ENCODE measurements at regions not wholly inside any gene's neighbourhood (a gene's known extent, or its start where the extent isn't known, plus 50 kb on each side); places are given as distances from the start of the nearest gene placed in this dataset.
"Not testable (repeated sequence)": the region's sequence is repeated elsewhere in the genome, so short reads cannot be mapped to it uniquely, and the experiment has no call there.

DNA sequence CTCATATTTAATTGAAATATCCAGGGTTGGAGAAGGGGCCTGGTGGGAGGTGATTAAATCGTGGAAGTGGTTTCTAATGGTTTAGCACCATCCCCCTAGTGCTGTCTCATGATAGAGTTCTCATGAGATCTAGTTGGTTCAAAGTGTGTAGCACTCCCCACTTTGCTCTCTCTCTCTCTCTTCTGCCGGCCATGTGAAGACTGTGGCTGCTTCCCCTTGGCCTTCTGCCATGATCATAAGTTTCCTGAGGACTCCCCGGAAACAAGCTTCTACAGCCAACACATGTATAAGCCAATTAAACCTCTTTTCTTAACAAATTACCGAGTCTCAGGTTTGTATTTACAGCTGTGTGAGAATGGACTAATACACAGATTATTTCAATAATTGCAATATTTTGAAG is 305.8 kb upstream of the KCND2 start:
- no peaks in the 10 kb centered on the region for H3K9me3 ChIP-seq (ENCODE audit: control insufficient read depth, low read length, poor library complexity, severe bottlenecking)
- no peaks in the 10 kb centered on the region for H3K4me1 Mint-ChIP-seq
- H3K4me3 Mint-ChIP-seq: no peak overlapping the region
- DNase-seq: no peak
- no peak overlapping the region for H3K27ac Mint-ChIP-seq
- H3K36me3 Mint-ChIP-seq (ENCODE audit: low read depth): no peaks in the 10 kb centered on the region
- no peak for ATAC-seq
- H3K27me3 Mint-ChIP-seq: no peaks in the 10 kb centered on the region

GRCh38 chr7:119968411-119968810 is 304.6 kb upstream of the KCND2 start:
- not testable (repeated sequence) for H3K27ac Mint-ChIP-seq; DNase-seq; H3K9me3 ChIP-seq (ENCODE audit: control insufficient read depth, low read length, poor library complexity, severe bottlenecking); ATAC-seq; H3K4me1 Mint-ChIP-seq; H3K36me3 Mint-ChIP-seq (ENCODE audit: low read depth); H3K4me3 Mint-ChIP-seq; H3K27me3 Mint-ChIP-seq

DNA sequence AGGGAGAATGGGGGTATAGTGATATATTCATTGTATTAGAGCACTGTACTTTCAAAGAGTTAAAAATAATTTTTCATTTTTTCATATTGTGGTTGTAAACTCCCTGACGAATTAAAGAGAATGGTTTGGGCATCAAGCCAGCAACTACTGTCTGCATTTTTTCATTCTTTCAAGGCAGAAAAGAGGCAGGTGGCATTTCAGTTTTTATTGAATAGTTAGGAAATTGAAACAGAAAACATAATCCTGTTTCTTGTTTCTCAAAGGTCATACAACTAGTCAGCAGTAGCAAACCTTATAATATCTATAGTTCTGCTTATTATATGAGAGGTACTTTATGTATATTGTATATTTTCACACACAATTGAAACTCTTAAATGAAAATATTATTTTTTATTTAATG is 303.9 kb upstream of the KCND2 start:
- H3K27me3 Mint-ChIP-seq: no peaks in the 10 kb centered on the region
- no peaks in the 10 kb centered on the region for H3K9me3 ChIP-seq (ENCODE audit: control insufficient read depth, low read length, poor library complexity, severe bottlenecking)
- no peaks in the 10 kb centered on the region for H3K36me3 Mint-ChIP-seq (ENCODE audit: low read depth)
- no peak for ATAC-seq
- no peak overlapping the region for H3K27ac Mint-ChIP-seq
- no peaks in the 10 kb centered on the region for H3K4me1 Mint-ChIP-seq
- no peak for DNase-seq
- no peak overlapping the region for H3K4me3 Mint-ChIP-seq

DNA sequence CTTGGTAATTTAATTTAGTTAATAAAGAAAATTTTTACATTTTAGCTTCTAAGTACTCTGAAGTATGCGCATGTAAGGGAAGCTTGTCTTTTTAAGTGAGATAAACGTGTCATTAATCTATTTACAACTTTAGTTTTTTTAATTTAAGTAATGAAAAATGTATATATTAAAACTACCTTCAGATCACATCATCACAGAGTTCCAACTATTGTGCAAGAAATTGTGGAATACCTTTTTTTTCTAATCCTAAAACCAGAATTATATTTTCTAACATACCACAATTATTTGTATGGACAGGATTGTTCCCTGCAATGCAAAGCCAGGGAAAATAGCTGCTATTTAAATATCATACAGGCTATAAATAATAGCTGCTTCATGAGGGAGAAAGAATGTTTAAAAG is 303.2 kb upstream of the KCND2 start:
- no peak for DNase-seq
- H3K4me1 Mint-ChIP-seq: no peaks in the 10 kb centered on the region
- no peaks in the 10 kb centered on the region for H3K27me3 Mint-ChIP-seq
- no peak overlapping the region for H3K4me3 Mint-ChIP-seq
- H3K36me3 Mint-ChIP-seq (ENCODE audit: low read depth): no peaks in the 10 kb centered on the region
- no peak overlapping the region for H3K27ac Mint-ChIP-seq
- ATAC-seq: no peak
- H3K9me3 ChIP-seq (ENCODE audit: control insufficient read depth, low read length, poor library complexity, severe bottlenecking): no peaks in the 10 kb centered on the region

DNA sequence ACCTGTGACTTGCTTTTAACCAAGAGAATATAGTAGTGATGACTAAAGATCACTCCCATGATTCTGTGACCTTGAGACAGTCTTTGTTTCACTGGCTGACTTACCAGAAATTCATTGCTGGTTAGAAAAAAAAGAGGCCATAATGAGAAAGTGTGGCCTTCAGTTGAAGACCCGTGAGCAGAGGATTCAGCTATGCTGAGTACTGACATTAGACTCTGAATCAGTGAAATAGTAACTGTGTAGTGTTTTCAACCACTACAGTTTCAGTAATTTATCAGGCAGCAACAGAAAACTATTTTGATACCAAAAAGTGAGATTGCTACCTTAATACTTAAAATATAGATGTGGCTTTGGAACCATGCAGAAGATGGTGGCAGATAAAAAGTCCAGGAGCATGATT is 298.0 kb upstream of the KCND2 start:
- no peak overlapping the region for H3K27ac Mint-ChIP-seq
- no peak for ATAC-seq
- no peak overlapping the region for H3K4me3 Mint-ChIP-seq
- no peak for DNase-seq
- H3K4me1 Mint-ChIP-seq: no peaks in the 10 kb centered on the region
- no peaks in the 10 kb centered on the region for H3K27me3 Mint-ChIP-seq
- H3K9me3 ChIP-seq (ENCODE audit: control insufficient read depth, low read length, poor library complexity, severe bottlenecking): no peaks in the 10 kb centered on the region
- H3K36me3 Mint-ChIP-seq (ENCODE audit: low read depth): no peaks in the 10 kb centered on the region

DNA sequence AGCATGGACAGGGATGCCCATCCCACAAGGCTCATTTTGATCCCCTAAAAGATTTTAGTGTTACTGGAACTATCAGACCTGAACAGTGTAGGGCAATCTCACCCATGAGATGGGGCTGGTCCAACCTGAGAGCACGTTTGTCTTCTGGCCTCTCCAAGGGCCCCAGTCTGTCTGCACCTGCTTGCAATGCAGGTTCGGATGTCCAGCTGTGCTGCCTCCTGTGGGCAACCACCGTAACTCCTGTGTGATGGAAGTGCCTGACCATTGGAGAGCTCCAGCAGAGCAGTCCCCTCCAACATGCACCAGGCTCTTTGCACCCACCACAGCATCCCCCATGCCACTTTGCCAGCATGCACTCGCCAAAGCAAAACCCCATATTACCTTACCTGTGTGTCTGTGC is 290.1 kb upstream of the KCND2 start:
- H3K27ac Mint-ChIP-seq: no peak overlapping the region

GRCh38 chr7:119983468-119983867 is 289.5 kb upstream of the KCND2 start:
- Mint-ChIP-seq H3K36me3 (ENCODE audit: low read depth) (no peaks in the 10 kb centered on the region), H3K4me3 (no peak overlapping the region), H3K27ac (no peak overlapping the region), H3K27me3 (no peaks in the 10 kb centered on the region), H3K4me1 (no peaks in the 10 kb centered on the region)
- ATAC-seq: no peak
- DNase-seq: no peak
- H3K9me3 ChIP-seq (ENCODE audit: control insufficient read depth, low read length, poor library complexity, severe bottlenecking): no peaks in the 10 kb centered on the region

More for the DNA sequence above, 290.1 kb upstream of the KCND2 start:
- Mint-ChIP-seq H3K27me3 (no peaks in the 10 kb centered on the region), H3K4me1 (no peaks in the 10 kb centered on the region), H3K36me3 (ENCODE audit: low read depth) (no peaks in the 10 kb centered on the region), H3K4me3 (no peak overlapping the region)
- DNase-seq (no peak), ATAC-seq (no peak)
- no peaks in the 10 kb centered on the region for H3K9me3 ChIP-seq (ENCODE audit: control insufficient read depth, low read length, poor library complexity, severe bottlenecking)

- Mint-ChIP-seq H3K36me3 (ENCODE audit: low read depth) (no peaks in the 10 kb centered on the region), H3K27ac (no peak overlapping the region), H3K27me3 (no peaks in the 10 kb centered on the region), H3K4me3 (no peak overlapping the region), H3K4me1 (no peaks in the 10 kb centered on the region)
- no peaks in the 10 kb centered on the region for H3K9me3 ChIP-seq (ENCODE audit: control insufficient read depth, low read length, poor library complexity, severe bottlenecking)
- ATAC-seq (no peak), DNase-seq (no peak)
These were observed 288.7 kb upstream of the KCND2 start for GRCh38 chr7:119984247-119984646.

GRCh38 chr7:119988401-119988800 is 284.6 kb upstream of the KCND2 start:
- H3K36me3 Mint-ChIP-seq (ENCODE audit: low read depth): no peaks in the 10 kb centered on the region
- ATAC-seq (no peak), DNase-seq (no peak)
- no peaks in the 10 kb centered on the region for H3K4me1 Mint-ChIP-seq
- H3K27me3 Mint-ChIP-seq: no peaks in the 10 kb centered on the region
- H3K27ac Mint-ChIP-seq: no peak overlapping the region
- H3K9me3 ChIP-seq (ENCODE audit: control insufficient read depth, low read length, poor library complexity, severe bottlenecking): no peaks in the 10 kb centered on the region
- H3K4me3 Mint-ChIP-seq: no peak overlapping the region

GRCh38 chr7:119994928-119995327 is 278.0 kb upstream of the KCND2 start:
- Mint-ChIP-seq H3K27ac (no peak overlapping the region), H3K4me3 (no peak overlapping the region), H3K27me3 (no peaks in the 10 kb centered on the region), H3K36me3 (ENCODE audit: low read depth) (no peaks in the 10 kb centered on the region), H3K4me1 (no peaks in the 10 kb centered on the region)
- no peak for DNase-seq
- H3K9me3 ChIP-seq (ENCODE audit: control insufficient read depth, low read length, poor library complexity, severe bottlenecking): no peaks in the 10 kb centered on the region
- no peak for ATAC-seq

DNA sequence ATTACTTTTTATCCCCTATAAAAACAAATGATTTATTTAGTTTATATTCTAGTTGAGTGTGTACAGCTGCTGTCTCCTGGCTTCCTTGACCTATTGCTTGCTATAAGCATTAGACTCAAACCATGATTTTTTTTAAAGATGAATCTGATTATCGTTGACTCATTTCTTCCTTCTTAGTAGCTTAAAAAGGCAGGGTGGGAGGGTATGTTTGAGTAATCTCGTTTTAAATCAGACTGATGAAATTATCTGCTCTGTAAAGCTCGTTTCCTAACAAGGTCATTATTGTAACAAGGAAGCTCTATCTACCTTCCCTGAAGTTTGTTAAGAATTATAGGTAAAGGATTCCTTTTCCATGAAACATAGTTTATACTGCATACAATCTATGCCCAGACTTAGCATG is 276.3 kb upstream of the KCND2 start:
- no peaks in the 10 kb centered on the region for H3K9me3 ChIP-seq (ENCODE audit: control insufficient read depth, low read length, poor library complexity, severe bottlenecking)
- no peaks in the 10 kb centered on the region for H3K4me1 Mint-ChIP-seq
- no peaks in the 10 kb centered on the region for H3K36me3 Mint-ChIP-seq (ENCODE audit: low read depth)
- H3K27me3 Mint-ChIP-seq: no peaks in the 10 kb centered on the region
- H3K4me3 Mint-ChIP-seq: no peak overlapping the region
- DNase-seq (no peak), ATAC-seq (no peak)
- H3K27ac Mint-ChIP-seq: no peak overlapping the region

- H3K27ac Mint-ChIP-seq: no peak overlapping the region
- DNase-seq (no peak), ATAC-seq (no peak)
- H3K9me3 ChIP-seq (ENCODE audit: control insufficient read depth, low read length, poor library complexity, severe bottlenecking): no peaks in the 10 kb centered on the region
- H3K27me3 Mint-ChIP-seq: no peaks in the 10 kb centered on the region
- no peaks in the 10 kb centered on the region for H3K36me3 Mint-ChIP-seq (ENCODE audit: low read depth)
- H3K4me3 Mint-ChIP-seq: no peak overlapping the region
- no peaks in the 10 kb centered on the region for H3K4me1 Mint-ChIP-seq
These were observed 273.1 kb upstream of the KCND2 start for GRCh38 chr7:119999738-120000475.

- Mint-ChIP-seq H3K27ac (no peak overlapping the region), H3K4me3 (no peak overlapping the region), H3K36me3 (ENCODE audit: low read depth) (no peaks in the 10 kb centered on the region), H3K4me1 (no peaks in the 10 kb centered on the region), H3K27me3 (no peaks in the 10 kb centered on the region)
- H3K9me3 ChIP-seq (ENCODE audit: control insufficient read depth, low read length, poor library complexity, severe bottlenecking): no peaks in the 10 kb centered on the region
- DNase-seq (no peak), ATAC-seq (no peak)
These were observed 267.3 kb upstream of the KCND2 start for GRCh38 chr7:120005720-120006119.

GRCh38 chr7:120014301-120014700 is 258.7 kb upstream of the KCND2 start:
- H3K4me3 Mint-ChIP-seq; H3K9me3 ChIP-seq (ENCODE audit: control insufficient read depth, low read length, poor library complexity, severe bottlenecking); H3K36me3 Mint-ChIP-seq (ENCODE audit: low read depth); ATAC-seq; H3K27ac Mint-ChIP-seq; H3K27me3 Mint-ChIP-seq; DNase-seq; H3K4me1 Mint-ChIP-seq: not testable (repeated sequence)

Data from T-helper 17 cell (primary cell).